HL-60 (cell line): ENCODE measurements at regions not wholly inside any gene's neighbourhood (a gene's known extent, or its start where the extent isn't known, plus 50 kb on each side); places are given as distances from the start of the nearest gene placed in this dataset.
"Not testable (repeated sequence)": the region's sequence is repeated elsewhere in the genome, so short reads cannot be mapped to it uniquely, and the experiment has no call there.

Experiments
- DNase-seq, 2 experiments: peaks; one replicate each; pipeline ENCODE4 v3.0.0-alpha.2; 2010 to 2020; ENCODE audit warnings: low read depth in 1 of 2, low spot score in 1 of 2
- H3K27ac ChIP-seq: fragments of 250-450 bp; sonication (Bioruptor Pico); replicated peaks from 2 replicates; pipeline ENCODE4 v1.5.1; 2020; ENCODE audit warnings: mild to moderate bottlenecking, moderate library complexity
- H3K27me3 ChIP-seq: fragments of 250-450 bp; sonication (Bioruptor Pico); 2 replicates; pipeline ENCODE4 v1.5.1; 2021; ENCODE audit warnings: mild to moderate bottlenecking, moderate library complexity; ENCODE audit not compliant: insufficient read depth, poor library complexity, severe bottlenecking
- H3K4me3 ChIP-seq: replicated peaks from 2 replicates; pipeline ENCODE4 v1.5.1; 2011; ENCODE audit warnings: mild to moderate bottlenecking, control low read depth, low read length; ENCODE audit not compliant: insufficient read depth
- CTCF ChIP-seq: IDR thresholded peaks from one replicate; pipeline ENCODE4 v1.5.1; 2011; ENCODE audit warnings: low read length, control low read depth, inconsistent platforms; ENCODE audit not compliant: insufficient read depth
- GABPA ChIP-seq: IDR thresholded peaks from 2 replicates; pipeline ENCODE4 v1.6.1; 2012; ENCODE audit warnings: low read depth
- POLR2AphosphoS5 ChIP-seq: IDR thresholded peaks from 2 replicates; pipeline ENCODE4 v1.6.1; 2012; ENCODE audit warnings: low read depth
- REST ChIP-seq: IDR thresholded peaks from 2 replicates; pipeline ENCODE4 v1.6.1; 2012; ENCODE audit warnings: low read depth; ENCODE audit not compliant: insufficient replicate concordance
- SPI1 ChIP-seq: IDR thresholded peaks from 2 replicates; pipeline ENCODE4 v1.6.1; 2012; ENCODE audit warnings: low read depth, mild to moderate bottlenecking, borderline replicate concordance

GRCh38 chr5:121100931-121101330 lies 636.8 kb downstream of the PRR16 start:
- Histone ChIP-seq H3K27me3 (no peaks in the 10 kb centered on the region), H3K27ac (no peak overlapping the region), H3K4me3 (no peak overlapping the region)
- DNase-seq: no peak
- TF ChIP-seq CTCF (no peak), GABPA (no peak), POLR2AphosphoS5 (no peak), SPI1 (no peak), REST (no peak)

GRCh38 chr5:121105921-121106320 lies 641.8 kb downstream of the PRR16 start:
- Histone ChIP-seq H3K27me3 (no peaks in the 10 kb centered on the region), H3K27ac (no peak overlapping the region), H3K4me3 (no peak overlapping the region)
- no peak for TF ChIP-seq REST
- no peak for TF ChIP-seq POLR2AphosphoS5
- TF ChIP-seq SPI1: peak; percentile 55
- no peak for TF ChIP-seq CTCF
- no peak for TF ChIP-seq GABPA
- DNase-seq: no peak

DNA sequence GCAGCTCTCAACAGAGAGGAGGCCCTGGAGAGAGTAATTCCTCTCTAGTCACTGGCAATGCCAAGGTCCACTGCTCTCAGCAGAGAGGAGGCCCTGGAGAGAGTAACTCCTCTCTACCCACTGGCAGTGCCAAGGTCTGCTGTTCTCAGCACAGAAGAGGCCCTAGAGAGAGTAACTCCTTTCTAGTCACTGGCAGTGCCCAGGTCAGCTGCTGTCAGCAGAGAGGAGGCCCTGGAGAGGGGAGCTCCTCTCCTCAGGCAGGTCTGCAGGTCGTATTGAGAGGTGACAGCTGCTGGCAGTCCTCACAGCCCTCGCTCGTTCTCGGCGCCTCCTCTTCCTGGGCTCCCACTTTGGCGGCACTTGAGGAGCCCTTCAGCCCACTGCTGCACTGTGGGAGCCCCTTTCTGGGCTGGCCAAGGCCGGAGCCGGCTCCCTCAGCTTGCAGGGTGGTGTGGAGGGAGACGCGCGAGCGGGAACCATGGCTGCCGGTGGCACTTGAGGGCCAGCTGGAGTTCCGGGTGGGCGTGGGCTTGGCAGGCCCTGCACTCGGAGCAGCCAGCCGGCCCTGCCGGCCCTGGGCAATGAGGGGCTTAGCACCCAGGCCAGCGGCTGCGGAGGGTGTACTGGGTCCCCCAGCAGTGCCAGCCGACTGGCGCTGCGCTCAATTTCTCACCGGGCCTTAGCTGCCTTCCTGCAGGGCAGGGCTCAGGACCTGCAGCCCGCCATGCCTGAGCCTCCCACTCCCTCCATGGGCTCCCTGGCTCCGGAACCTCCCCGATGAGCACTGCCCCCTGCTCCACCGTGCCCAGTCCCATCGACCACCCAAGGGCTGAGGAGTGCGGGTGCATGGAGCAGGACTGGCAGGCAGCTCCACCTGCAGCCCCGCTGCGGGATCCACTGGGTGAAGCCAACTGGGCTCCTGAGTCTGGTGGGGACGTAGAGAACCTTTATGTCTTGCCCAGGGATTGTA lies 642.9 kb downstream of the PRR16 start:
- H3K27me3 ChIP-seq, H3K4me3 ChIP-seq, DNase-seq, H3K27ac ChIP-seq: not testable (repeated sequence)

DNA sequence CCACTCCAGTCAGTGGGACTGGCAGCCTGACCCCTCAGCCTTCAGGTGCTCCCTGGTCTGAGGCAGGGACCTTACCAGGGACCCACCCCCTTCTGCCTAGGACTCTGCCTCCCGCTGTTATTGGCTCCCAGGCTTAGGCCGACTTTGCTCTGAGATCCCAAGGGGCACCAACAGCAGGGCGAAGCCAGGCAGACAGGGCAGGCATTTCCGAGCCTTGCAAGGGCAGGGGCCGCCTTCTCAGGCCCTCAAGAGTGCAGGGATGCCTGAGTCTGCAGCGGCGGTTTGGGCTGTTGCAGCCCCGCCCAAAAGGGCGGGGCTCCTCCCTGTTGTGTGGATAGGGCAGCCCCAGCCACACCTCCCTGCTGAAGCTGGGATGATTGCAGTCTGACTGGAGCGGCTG lies 644.6 kb downstream of the PRR16 start:
- H3K27me3 ChIP-seq: no peaks in the 10 kb centered on the region
- no peak overlapping the region for H3K4me3 ChIP-seq
- no peak for DNase-seq
- TF ChIP-seq CTCF (no peak), GABPA (no peak), SPI1 (no peak), POLR2AphosphoS5 (no peak), REST (no peak)
- no peak overlapping the region for H3K27ac ChIP-seq
